Mesothelial cell of epicardium (in vitro differentiated cells): ENCODE measurements at regions not wholly inside any gene's neighbourhood (a gene's known extent, or its start where the extent isn't known, plus 50 kb on each side); places are given as distances from the start of the nearest gene placed in this dataset.
"Not testable (repeated sequence)": the region's sequence is repeated elsewhere in the genome, so short reads cannot be mapped to it uniquely, and the experiment has no call there.

Source experiments
- DNase-seq, 2 experiments: peaks; one replicate each; pipeline ENCODE4 v3.0.0; 2021; ENCODE audit warnings: low spot score in 2 of 2; ENCODE audit not compliant: unreplicated experiment in 2 of 2
- H3K27ac Mint-ChIP-seq: 2 replicates; pipeline ENCODE4 v1.8.0; 2021; ENCODE audit warnings: mixed read lengths
- H3K27me3 Mint-ChIP-seq: 2 replicates; pipeline ENCODE4 v1.8.0; 2021; ENCODE audit warnings: low read depth, mixed read lengths
- H3K36me3 Mint-ChIP-seq: 2 replicates; pipeline ENCODE4 v1.8.0; 2021; ENCODE audit warnings: mixed read lengths
- H3K4me1 Mint-ChIP-seq: 2 replicates; pipeline ENCODE4 v1.8.0; 2021; ENCODE audit warnings: mixed read lengths
- H3K4me3 Mint-ChIP-seq: 2 replicates; pipeline ENCODE4 v1.8.0; 2021; ENCODE audit warnings: mild to moderate bottlenecking, moderate library complexity, mixed read lengths
- H3K9me3 Mint-ChIP-seq: 2 replicates; pipeline ENCODE4 v1.8.0; 2021; ENCODE audit warnings: mixed read lengths
- CTCF ChIP-seq: fragments of 200-600 bp; sonication (generic); IDR thresholded peaks from one replicate; pipeline ENCODE4 v1.5.0; 2021; ENCODE audit warnings: antibody characterized with exemption; ENCODE audit not compliant: unreplicated experiment

GRCh38 chr7:149654588-149654987 is 118.8 kb downstream of the ZNF467 start:
- Mint-ChIP-seq H3K27ac (no peak overlapping the region), H3K4me3 (no peak overlapping the region), H3K9me3 (peaks cover 53% of the 10 kb centered on the region), H3K27me3 (peaks cover 24% of the 10 kb centered on the region), H3K4me1 (no peaks in the 10 kb centered on the region), H3K36me3 (no peaks in the 10 kb centered on the region)
- no peak for DNase-seq
- TF ChIP-seq CTCF, result no peak

DNA sequence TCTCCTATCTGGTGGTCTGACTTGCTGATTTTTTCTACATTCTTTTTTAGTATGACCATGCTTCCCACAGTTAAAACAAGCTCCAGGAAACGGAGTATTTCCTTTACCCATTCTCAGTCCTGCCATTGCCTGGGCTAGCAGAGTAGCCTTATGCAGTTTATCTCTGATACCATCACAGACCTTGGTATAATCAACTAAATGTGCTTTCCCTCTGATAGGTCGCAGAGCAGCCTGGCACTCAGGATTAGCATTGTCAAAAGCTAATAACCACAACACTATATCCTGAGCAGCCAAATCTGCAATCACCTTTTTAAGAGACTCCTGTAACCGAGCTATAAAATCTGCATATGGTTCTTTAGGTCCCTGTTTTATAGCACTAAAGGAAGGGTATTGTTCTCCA is 123.2 kb downstream of the ZNF467 start:
- Mint-ChIP-seq H3K27me3 (peaks cover 31% of the 10 kb centered on the region), H3K9me3 (peaks cover 34% of the 10 kb centered on the region)
- not testable (repeated sequence) for H3K4me3 Mint-ChIP-seq, H3K4me1 Mint-ChIP-seq, DNase-seq, H3K36me3 Mint-ChIP-seq, H3K27ac Mint-ChIP-seq

GRCh38 chr7:149644754-149645153 is 128.6 kb downstream of the ZNF467 start:
- H3K27me3 Mint-ChIP-seq, result peaks cover 33% of the 10 kb centered on the region
- H3K4me3 Mint-ChIP-seq, result no peak overlapping the region
- DNase-seq, result no peak
- no peak overlapping the region for H3K27ac Mint-ChIP-seq
- no peaks in the 10 kb centered on the region for H3K4me1 Mint-ChIP-seq
- no peaks in the 10 kb centered on the region for H3K9me3 Mint-ChIP-seq
- TF ChIP-seq CTCF, result no peak
- no peaks in the 10 kb centered on the region for H3K36me3 Mint-ChIP-seq

- Mint-ChIP-seq H3K27ac (no peak overlapping the region), H3K36me3 (no peaks in the 10 kb centered on the region), H3K4me1 (no peaks in the 10 kb centered on the region), H3K9me3 (no peaks in the 10 kb centered on the region), H3K27me3 (peaks cover 32% of the 10 kb centered on the region), H3K4me3 (no peak overlapping the region)
- no peak for DNase-seq
- TF ChIP-seq CTCF, result no peak
Observed at GRCh38 chr7:149642589-149642988, 130.8 kb downstream of the ZNF467 start.

DNA sequence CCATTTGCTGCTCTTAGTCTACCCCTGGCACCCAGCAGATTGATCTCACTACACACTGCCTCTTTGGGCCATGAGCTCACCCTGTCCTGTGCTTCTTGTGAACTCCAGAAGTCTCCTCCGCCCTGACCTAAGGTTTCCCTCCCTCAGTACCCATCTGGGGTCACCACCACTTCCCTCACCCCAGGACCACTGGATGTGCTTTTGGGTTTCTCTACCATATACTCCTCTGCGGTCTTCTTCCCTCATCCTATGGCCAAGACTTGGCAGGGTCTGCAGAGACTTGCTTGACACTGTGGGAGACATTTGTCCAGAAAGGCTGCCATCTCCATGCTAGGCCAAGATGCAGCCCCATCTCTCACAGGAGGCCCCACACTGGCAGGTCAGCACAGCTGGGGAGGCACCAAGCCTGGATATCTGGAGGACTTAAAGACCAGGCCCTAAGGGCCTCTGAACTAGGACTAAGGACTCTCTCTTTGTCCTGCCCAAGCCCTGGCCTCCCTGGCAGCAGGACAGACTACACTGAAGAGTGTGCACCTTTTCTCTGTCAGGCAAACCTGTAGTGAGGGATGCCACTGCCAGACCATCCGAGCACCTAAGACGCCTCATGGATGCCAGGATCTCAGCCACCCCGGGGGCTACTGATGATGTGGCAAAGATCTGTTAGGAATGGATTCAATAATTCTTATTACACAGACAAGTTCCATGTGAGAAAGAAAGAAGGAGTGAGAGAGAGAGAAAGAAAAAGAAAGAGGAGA is 134.6 kb downstream of the ZNF467 start:
- Mint-ChIP-seq H3K27me3 (peaks cover 43% of the 10 kb centered on the region), H3K36me3 (no peaks in the 10 kb centered on the region), H3K4me1 (no peaks in the 10 kb centered on the region), H3K27ac (no peak overlapping the region), H3K9me3 (no peaks in the 10 kb centered on the region), H3K4me3 (no peak overlapping the region)
- no peak for TF ChIP-seq CTCF
- DNase-seq, result no peak

GRCh38 chr7:149637911-149638565 is 135.3 kb downstream of the ZNF467 start:
- no peak for TF ChIP-seq CTCF
- no peak overlapping the region for H3K4me3 Mint-ChIP-seq
- no peaks in the 10 kb centered on the region for H3K36me3 Mint-ChIP-seq
- no peaks in the 10 kb centered on the region for H3K9me3 Mint-ChIP-seq
- H3K27me3 Mint-ChIP-seq, result peaks cover 43% of the 10 kb centered on the region
- no peaks in the 10 kb centered on the region for H3K4me1 Mint-ChIP-seq
- H3K27ac Mint-ChIP-seq, result no peak overlapping the region
- DNase-seq, result no peak
